ENCODE measurements at regions not wholly inside any gene's neighbourhood (a gene's known extent, or its start where the extent isn't known, plus 50 kb on each side); places are given as distances from the start of the nearest gene placed in this dataset.

GRCh38 chr2:31748041-31748440, 167.3 kb upstream of the SRD5A2 start:
- FAIRE-seq = no peak
- Histone ChIP-seq H3K27ac (no peak overlapping the region), H3K9me3 (peaks cover 16% of the 10 kb centered on the region), H3K4me2 (no peak overlapping the region), H3K4me3 (no peak overlapping the region), H3K4me1 (no peaks in the 10 kb centered on the region)
- ChIA-PET POLR2A (no interaction called here), CTCF (interaction anchor here (0.7 kb wide), 1 partner anchor 14 kb away, joined by 4 read pairs; no protein-coding TSS in a partner anchor)
- WGBS (ENCODE audit: missing lambda C conversion rate) = 36% methylated on average over 1 of the region's 1 CpG
- TF ChIP-seq ZFP36 (IDR thresholded peaks at IDR 0.05; ENCODE audit: borderline replicate concordance, partially characterized antibody) (no peak), HEYL (CRISPR knock-in tag; IDR thresholded peaks at IDR 0.05) (no peak), CBX2 (IDR thresholded peaks at IDR 0.05; ENCODE audit: borderline replicate concordance, low read depth) (no peak), ELK1 (IDR thresholded peaks at IDR 0.05; ENCODE audit: low read depth, low read length) (no peak)
- DNase-seq (ENCODE audit: low read depth in 1 of 2, low spot score in 1 of 2) = no peak
- no peak for ATAC-seq

DNA sequence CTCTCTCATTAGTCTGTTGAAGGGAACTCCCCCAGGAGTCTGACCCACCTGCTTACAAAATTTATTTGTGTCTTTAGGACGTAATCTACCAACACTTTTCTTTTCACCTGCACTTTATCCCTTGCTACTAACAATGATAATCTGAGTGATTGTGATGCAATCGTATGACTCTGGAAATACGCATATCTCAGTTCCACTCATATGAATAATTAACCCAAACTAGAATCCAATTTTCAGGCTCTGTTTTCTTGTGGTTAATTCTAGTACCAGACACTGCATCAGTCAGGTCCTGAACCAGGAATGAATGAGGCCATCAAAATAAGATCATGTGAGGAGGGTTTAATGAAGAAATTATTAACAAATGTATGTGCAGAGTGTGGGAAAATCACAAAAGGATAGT, 158.4 kb upstream of the SRD5A2 start:
- H3K4me3 ChIP-seq = no peak overlapping the region
- CTCF ChIA-PET = interaction anchor here (0.9 kb wide), 1 partner anchor 9 kb away, joined by 3 read pairs; no protein-coding TSS in a partner anchor
- H3K4me2 ChIP-seq = no peak overlapping the region
- WGBS (ENCODE audit: missing lambda C conversion rate) = 48% methylated on average over 3 of the region's 3 CpGs
- H3K9me3 ChIP-seq = no peaks in the 10 kb centered on the region
- TF ChIP-seq CBX8 (IDR thresholded peaks at IDR 0.05) (no peak), ZC3H11A (IDR thresholded peaks at IDR 0.05) (no peak), HOXB5 (CRISPR knock-in tag; IDR thresholded peaks at IDR 0.05) (no peak), MYC (IDR thresholded peaks at IDR 0.05; ENCODE audit: borderline replicate concordance, low read length) (no peak), EHF (CRISPR knock-in tag; IDR thresholded peaks at IDR 0.05) (no peak), ZNF302 (CRISPR knock-in tag; IDR thresholded peaks at IDR 0.05) (no peak), HEYL (CRISPR knock-in tag; IDR thresholded peaks at IDR 0.05) (no peak), NPAS2 (CRISPR knock-in tag; IDR thresholded peaks at IDR 0.05; ENCODE audit: borderline replicate concordance) (no peak), EP300 (IDR thresholded peaks at IDR 0.05) (no peak), HOXB13 (CRISPR knock-in tag; IDR thresholded peaks at IDR 0.05; ENCODE audit: low read depth) (no peak), RCOR1 (IDR thresholded peaks at IDR 0.05; ENCODE audit: low read depth, low read length) (no peak), EHMT2 (IDR thresholded peaks at IDR 0.05; ENCODE audit: low read depth) (no peak), CEBPB (IDR thresholded peaks at IDR 0.05) (no peak), ELK1 (IDR thresholded peaks at IDR 0.05; ENCODE audit: low read depth, low read length) (no peak), RFX5 (IDR thresholded peaks at IDR 0.05) (no peak), KDM1A (IDR thresholded peaks at IDR 0.05; ENCODE audit: low read depth) (no peak)
- TF ChIP-seq, protein P1, sequence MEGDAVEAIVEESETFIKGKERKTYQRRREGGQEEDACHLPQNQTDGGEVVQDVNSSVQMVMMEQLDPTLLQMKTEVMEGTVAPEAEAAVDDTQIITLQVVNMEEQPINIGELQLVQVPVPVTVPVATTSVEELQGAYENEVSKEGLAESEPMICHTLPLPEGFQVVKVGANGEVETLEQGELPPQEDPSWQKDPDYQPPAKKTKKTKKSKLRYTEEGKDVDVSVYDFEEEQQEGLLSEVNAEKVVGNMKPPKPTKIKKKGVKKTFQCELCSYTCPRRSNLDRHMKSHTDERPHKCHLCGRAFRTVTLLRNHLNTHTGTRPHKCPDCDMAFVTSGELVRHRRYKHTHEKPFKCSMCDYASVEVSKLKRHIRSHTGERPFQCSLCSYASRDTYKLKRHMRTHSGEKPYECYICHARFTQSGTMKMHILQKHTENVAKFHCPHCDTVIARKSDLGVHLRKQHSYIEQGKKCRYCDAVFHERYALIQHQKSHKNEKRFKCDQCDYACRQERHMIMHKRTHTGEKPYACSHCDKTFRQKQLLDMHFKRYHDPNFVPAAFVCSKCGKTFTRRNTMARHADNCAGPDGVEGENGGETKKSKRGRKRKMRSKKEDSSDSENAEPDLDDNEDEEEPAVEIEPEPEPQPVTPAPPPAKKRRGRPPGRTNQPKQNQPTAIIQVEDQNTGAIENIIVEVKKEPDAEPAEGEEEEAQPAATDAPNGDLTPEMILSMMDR (IDR thresholded peaks at IDR 0.05) = no peak
- TF ChIP-seq, protein P2, sequence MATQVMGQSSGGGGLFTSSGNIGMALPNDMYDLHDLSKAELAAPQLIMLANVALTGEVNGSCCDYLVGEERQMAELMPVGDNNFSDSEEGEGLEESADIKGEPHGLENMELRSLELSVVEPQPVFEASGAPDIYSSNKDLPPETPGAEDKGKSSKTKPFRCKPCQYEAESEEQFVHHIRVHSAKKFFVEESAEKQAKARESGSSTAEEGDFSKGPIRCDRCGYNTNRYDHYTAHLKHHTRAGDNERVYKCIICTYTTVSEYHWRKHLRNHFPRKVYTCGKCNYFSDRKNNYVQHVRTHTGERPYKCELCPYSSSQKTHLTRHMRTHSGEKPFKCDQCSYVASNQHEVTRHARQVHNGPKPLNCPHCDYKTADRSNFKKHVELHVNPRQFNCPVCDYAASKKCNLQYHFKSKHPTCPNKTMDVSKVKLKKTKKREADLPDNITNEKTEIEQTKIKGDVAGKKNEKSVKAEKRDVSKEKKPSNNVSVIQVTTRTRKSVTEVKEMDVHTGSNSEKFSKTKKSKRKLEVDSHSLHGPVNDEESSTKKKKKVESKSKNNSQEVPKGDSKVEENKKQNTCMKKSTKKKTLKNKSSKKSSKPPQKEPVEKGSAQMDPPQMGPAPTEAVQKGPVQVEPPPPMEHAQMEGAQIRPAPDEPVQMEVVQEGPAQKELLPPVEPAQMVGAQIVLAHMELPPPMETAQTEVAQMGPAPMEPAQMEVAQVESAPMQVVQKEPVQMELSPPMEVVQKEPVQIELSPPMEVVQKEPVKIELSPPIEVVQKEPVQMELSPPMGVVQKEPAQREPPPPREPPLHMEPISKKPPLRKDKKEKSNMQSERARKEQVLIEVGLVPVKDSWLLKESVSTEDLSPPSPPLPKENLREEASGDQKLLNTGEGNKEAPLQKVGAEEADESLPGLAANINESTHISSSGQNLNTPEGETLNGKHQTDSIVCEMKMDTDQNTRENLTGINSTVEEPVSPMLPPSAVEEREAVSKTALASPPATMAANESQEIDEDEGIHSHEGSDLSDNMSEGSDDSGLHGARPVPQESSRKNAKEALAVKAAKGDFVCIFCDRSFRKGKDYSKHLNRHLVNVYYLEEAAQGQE (IDR thresholded peaks at IDR 0.05) = no peak
- TF ChIP-seq, protein P3, sequence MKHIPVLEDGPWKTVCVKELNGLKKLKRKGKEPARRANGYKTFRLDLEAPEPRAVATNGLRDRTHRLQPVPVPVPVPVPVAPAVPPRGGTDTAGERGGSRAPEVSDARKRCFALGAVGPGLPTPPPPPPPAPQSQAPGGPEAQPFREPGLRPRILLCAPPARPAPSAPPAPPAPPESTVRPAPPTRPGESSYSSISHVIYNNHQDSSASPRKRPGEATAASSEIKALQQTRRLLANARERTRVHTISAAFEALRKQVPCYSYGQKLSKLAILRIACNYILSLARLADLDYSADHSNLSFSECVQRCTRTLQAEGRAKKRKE (CRISPR knock-in tag; IDR thresholded peaks at IDR 0.05; ENCODE audit: low read depth) = no peak
- DNase-seq (ENCODE audit: low read depth in 1 of 2, low spot score in 1 of 2) (no peak), FAIRE-seq (no peak), ATAC-seq (no peak)
- no peaks in the 10 kb centered on the region for H3K4me1 ChIP-seq
- POLR2A ChIA-PET = no interaction called here
- no peak overlapping the region for H3K27ac ChIP-seq

All from A549 (cell line).